ENCODE measurements at regions not wholly inside any gene's neighbourhood (a gene's known extent, or its start where the extent isn't known, plus 50 kb on each side); places are given as distances from the start of the nearest gene placed in this dataset.

GRCh38 chr2:12652723-12653122 lies 64.0 kb upstream of the TRIB2 start:
- DNase-seq (ENCODE audit: low spot score), result no peak
- in situ Hi-C loops (cut with HindIII; ENCODE audit: low sequenced_read_pairs), result no loop called here

- no peak for DNase-seq (ENCODE audit: low spot score)
- in situ Hi-C loops (cut with HindIII; ENCODE audit: low sequenced_read_pairs), result no loop called here
Measured at GRCh38 chr2:12657560-12657959, 59.2 kb upstream of the TRIB2 start.

- in situ Hi-C loops (cut with HindIII; ENCODE audit: low sequenced_read_pairs), result no loop called here
- no peak for DNase-seq (ENCODE audit: low spot score)
Measured at GRCh38 chr2:12658310-12658945, 58.3 kb upstream of the TRIB2 start.

- DNase-seq (ENCODE audit: low spot score), result no peak
- in situ Hi-C loops (cut with HindIII; ENCODE audit: low sequenced_read_pairs), result no loop called here
Measured at GRCh38 chr2:12661489-12661888, 55.2 kb upstream of the TRIB2 start.

DNA sequence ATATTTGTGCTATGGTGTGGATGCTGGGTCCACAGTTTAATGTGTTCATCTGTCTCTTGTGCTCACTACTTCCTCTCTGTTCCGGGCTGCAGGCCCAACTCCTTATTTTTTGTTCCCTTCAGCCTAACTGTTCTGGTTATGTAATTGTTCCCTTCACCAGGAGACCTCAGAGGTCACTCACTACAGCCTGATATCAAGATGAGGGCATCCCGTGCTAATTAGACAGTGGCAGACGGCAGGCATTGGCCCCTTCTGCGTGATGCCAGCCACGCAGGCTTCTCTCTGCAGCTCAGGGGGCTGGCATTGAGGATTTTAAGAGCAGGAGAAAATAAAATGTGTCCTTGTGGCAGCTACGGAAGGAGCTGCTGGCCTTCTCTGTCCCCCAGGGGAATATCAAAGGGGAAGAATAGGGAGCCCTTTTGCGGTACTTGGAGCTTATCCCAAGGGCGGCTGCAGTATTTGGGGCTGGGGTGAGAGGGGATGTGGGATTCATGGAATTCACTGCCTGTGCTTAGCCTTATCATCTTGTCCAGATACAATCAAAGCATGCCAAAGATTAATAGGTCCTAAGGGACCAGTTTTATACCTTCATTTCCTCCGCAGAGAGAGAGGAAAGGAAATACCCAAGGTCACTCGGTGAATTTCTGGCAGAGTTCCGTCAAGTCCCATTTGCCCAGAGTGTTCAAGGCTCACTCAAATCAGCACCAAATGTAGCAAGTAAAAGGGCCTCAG lies 53.3 kb upstream of the TRIB2 start:
- in situ Hi-C loops (cut with HindIII; ENCODE audit: low sequenced_read_pairs), result no loop called here
- peak; percentile 6 for DNase-seq (ENCODE audit: low spot score)

DNA sequence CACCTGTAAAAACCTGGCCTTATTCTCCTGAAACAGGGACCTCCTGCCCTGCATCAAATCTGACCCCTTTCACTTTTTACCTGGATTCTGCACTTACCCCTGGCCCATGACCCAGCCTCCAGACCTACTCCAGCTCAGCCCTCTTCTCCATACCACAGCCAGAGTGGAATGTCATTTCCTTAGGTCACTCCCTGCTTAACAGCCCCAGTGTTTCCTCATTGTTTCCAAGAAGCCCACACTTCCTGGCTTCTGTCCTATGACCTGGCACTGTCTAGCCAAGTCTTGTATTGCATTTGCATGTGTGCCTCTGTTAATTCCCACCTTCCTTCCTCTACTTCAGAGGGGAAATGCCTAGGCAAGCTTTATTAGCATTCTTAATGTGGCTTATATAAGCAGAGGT lies 51.4 kb upstream of the TRIB2 start:
- no peak for DNase-seq (ENCODE audit: low spot score)
- in situ Hi-C loops (cut with HindIII; ENCODE audit: low sequenced_read_pairs), result no loop called here

GRCh38 chr2:12666445-12666844 lies 50.3 kb upstream of the TRIB2 start:
- DNase-seq (ENCODE audit: low spot score), result no peak
- in situ Hi-C loops (cut with HindIII; ENCODE audit: low sequenced_read_pairs), result no loop called here

Data from G401 (cell line).